WTC11 (cell line): ENCODE measurements at regions not wholly inside any gene's neighbourhood (a gene's known extent, or its start where the extent isn't known, plus 50 kb on each side); places are given as distances from the start of the nearest gene placed in this dataset.

Experiments used
- ATAC-seq: fragments of 200-7000 bp; cut with Tn5 transposase; 2 replicates; pipeline ENCODE4 v1.10.0; 2021; ENCODE audit warnings: mild to moderate bottlenecking, moderate library complexity
- CTCF ChIA-PET: fragments of 300-600 bp; sonication (Branson Sonifier 250); formaldehyde crosslinking; loops from one replicate; lab custom pipeline; 2021; ENCODE audit warnings: antibody characterized with exemption; lab: Charles Lee
- POLR2A ChIA-PET: fragments of 350-600 bp; sonication (Branson Sonifier 250); formaldehyde crosslinking; loops from one replicate; lab custom pipeline; 2021; ENCODE audit warnings: antibody characterized with exemption; lab: Charles Lee
- DNase-seq: peaks from one replicate; pipeline ENCODE4 v3.0.0; 2021; ENCODE audit warnings: low spot score
- H3K27ac Mint-ChIP-seq: 2 replicates; pipeline ENCODE4 v1.8.0; 2021; ENCODE audit warnings: mixed read lengths
- H3K27me3 Mint-ChIP-seq: 2 replicates; pipeline ENCODE4 v1.8.0; 2021; ENCODE audit warnings: low read depth, mild to moderate bottlenecking, moderate library complexity, mixed read lengths
- H3K36me3 Mint-ChIP-seq: 2 replicates; pipeline ENCODE4 v1.8.0; 2021; ENCODE audit warnings: mixed read lengths
- H3K4me1 Mint-ChIP-seq: 2 replicates; pipeline ENCODE4 v1.8.0; 2022; ENCODE audit warnings: mixed read lengths
- H3K4me3 Mint-ChIP-seq: 2 replicates; pipeline ENCODE4 v1.8.0; 2021; ENCODE audit warnings: mild to moderate bottlenecking, moderate library complexity, mixed read lengths
- H3K9me3 Mint-ChIP-seq: 2 replicates; pipeline ENCODE4 v1.8.0; 2021; ENCODE audit warnings: mixed read lengths
- ATF1 ChIP-seq: sonication (generic); formaldehyde crosslinking; IDR thresholded peaks from 2 replicates; pipeline ENCODE4 v1.8.1; 2023; ENCODE audit warnings: mild to moderate bottlenecking, moderate library complexity, missing genetic modification reagents
- EMX1 ChIP-seq: fragments of 250-450 bp; sonication (Bioruptor Pico); IDR thresholded peaks from 2 replicates; pipeline ENCODE4 v1.8.0; 2021; ENCODE audit warnings: mild to moderate bottlenecking
- FOXP1 ChIP-seq: sonication (generic); formaldehyde crosslinking; IDR thresholded peaks from 2 replicates; pipeline ENCODE4 v1.8.0; 2022; ENCODE audit warnings: missing genetic modification reagents, mild to moderate bottlenecking, moderate library complexity, borderline replicate concordance
- GRHL2 ChIP-seq: fragments of 250-450 bp; sonication (Bioruptor Pico); IDR thresholded peaks from 2 replicates; pipeline ENCODE4 v1.8.0; 2022; ENCODE audit warnings: mild to moderate bottlenecking, moderate library complexity; ENCODE audit not compliant: insufficient replicate concordance, severe bottlenecking
- JAZF1 ChIP-seq: fragments of 250-450 bp; sonication (Bioruptor Pico); IDR thresholded peaks from 2 replicates; pipeline ENCODE4 v1.9.0; 2021; ENCODE audit warnings: moderate library complexity, mild to moderate bottlenecking, inconsistent platforms
- MXD4 ChIP-seq: fragments of 250-450 bp; sonication (Bioruptor Pico); IDR thresholded peaks from 2 replicates; pipeline ENCODE4 v1.8.0; 2021; ENCODE audit warnings: mild to moderate bottlenecking, moderate library complexity, borderline replicate concordance
- NFE2L1 ChIP-seq: sonication (generic); formaldehyde crosslinking; IDR thresholded peaks from 2 replicates; pipeline ENCODE4 v1.8.1; 2023; ENCODE audit warnings: missing genetic modification reagents
- NFYB ChIP-seq: sonication (generic); formaldehyde crosslinking; conservative IDR thresholded peaks from 2 replicates; pipeline ENCODE4 v1.8.0; 2022; ENCODE audit warnings: low read depth, missing genetic modification reagents
- OVOL2 ChIP-seq: fragments of 250-450 bp; sonication (Bioruptor Pico); IDR thresholded peaks from 2 replicates; pipeline ENCODE4 v1.9.0; 2021; ENCODE audit warnings: mild to moderate bottlenecking, borderline replicate concordance
- PRRX2 ChIP-seq: fragments of 250-450 bp; sonication (Bioruptor Pico); IDR thresholded peaks from 2 replicates; pipeline ENCODE4 v1.8.0; 2021; ENCODE audit warnings: mild to moderate bottlenecking
- RORB ChIP-seq: fragments of 250-450 bp; sonication (Bioruptor Pico); IDR thresholded peaks from 2 replicates; pipeline ENCODE4 v1.9.0; 2021; ENCODE audit warnings: mild to moderate bottlenecking
- TCF7 ChIP-seq: sonication (generic); formaldehyde crosslinking; IDR thresholded peaks from 2 replicates; pipeline ENCODE4 v1.8.0; 2022; ENCODE audit warnings: mild to moderate bottlenecking, low read depth, missing genetic modification reagents, moderate library complexity
- ZNF121 ChIP-seq: sonication (generic); formaldehyde crosslinking; IDR thresholded peaks from 2 replicates; pipeline ENCODE4 v1.8.0; 2023; ENCODE audit warnings: missing genetic modification reagents
- ZNF219 ChIP-seq: sonication (generic); formaldehyde crosslinking; IDR thresholded peaks from 2 replicates; pipeline ENCODE4 v1.8.0; 2023; ENCODE audit warnings: missing genetic modification reagents, mild to moderate bottlenecking, borderline replicate concordance
- ZNF317 ChIP-seq: sonication (generic); formaldehyde crosslinking; IDR thresholded peaks from 2 replicates; pipeline ENCODE4 v1.8.1; 2023; ENCODE audit warnings: low read depth, mild to moderate bottlenecking, moderate library complexity, missing genetic modification reagents, borderline replicate concordance
- TF ChIP-seq, protein P1 (sequence below): sonication (generic); formaldehyde crosslinking; IDR thresholded peaks from 2 replicates; pipeline ENCODE4 v1.8.1; 2023; ENCODE audit warnings: mild to moderate bottlenecking, moderate library complexity, missing genetic modification reagents
- TF ChIP-seq, protein P2 (sequence below): sonication (generic); formaldehyde crosslinking; IDR thresholded peaks from 2 replicates; pipeline ENCODE4 v1.8.0; 2022; ENCODE audit warnings: missing genetic modification reagents
- TF ChIP-seq, protein P3 (sequence below): fragments of 250-450 bp; sonication (Bioruptor Pico); IDR thresholded peaks from 2 replicates; pipeline ENCODE4 v1.8.0; 2021; ENCODE audit warnings: mild to moderate bottlenecking
- TF ChIP-seq, protein P4 (sequence below): sonication (generic); formaldehyde crosslinking; IDR thresholded peaks from 2 replicates; pipeline ENCODE4 v1.8.1; 2022; ENCODE audit warnings: low read depth, missing genetic modification reagents, borderline replicate concordance
- TF ChIP-seq, protein P5 (sequence below): fragments of 250-450 bp; sonication (Bioruptor Pico); IDR thresholded peaks from 2 replicates; pipeline ENCODE4 v1.9.0; 2021; ENCODE audit warnings: moderate library complexity, mild to moderate bottlenecking, inconsistent platforms, borderline replicate concordance
- TF ChIP-seq, protein P6 (sequence below): fragments of 250-450 bp; sonication (Bioruptor Pico); IDR thresholded peaks from 2 replicates; pipeline ENCODE4 v1.9.0; 2021; ENCODE audit warnings: mild to moderate bottlenecking, borderline replicate concordance

DNA sequence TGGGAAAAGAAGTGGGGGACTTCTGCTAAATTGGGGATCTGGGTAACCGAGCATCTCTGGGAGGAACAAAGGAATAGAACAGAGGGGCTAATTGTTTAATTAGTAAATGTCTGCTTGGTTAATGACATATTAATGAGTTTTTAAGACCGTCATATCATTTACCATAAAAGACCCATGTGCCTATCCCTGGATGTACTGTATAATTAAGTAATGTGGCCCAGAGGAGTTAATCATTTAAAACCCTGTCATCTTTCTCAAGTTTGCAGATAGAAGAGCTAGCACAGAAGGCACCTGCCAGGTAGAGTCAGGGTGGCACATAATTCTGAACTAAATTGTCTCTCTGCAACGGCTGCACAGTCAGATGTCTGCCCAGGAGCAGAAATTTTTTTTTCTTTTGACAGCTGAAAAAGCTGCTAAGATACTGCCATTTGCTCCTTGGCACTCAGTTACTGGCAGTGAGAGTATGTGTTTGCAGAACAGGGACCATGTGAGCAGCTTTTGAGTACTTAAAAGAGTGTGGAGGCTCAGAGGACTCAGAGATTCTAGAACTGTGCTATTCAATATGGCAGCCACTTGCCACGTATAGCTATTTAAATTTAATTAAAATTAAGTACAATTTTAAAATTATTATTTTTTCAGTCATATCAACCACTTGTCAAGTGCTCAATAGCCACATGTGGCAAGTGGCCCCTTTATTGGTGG lies 202.7 kb upstream of the SLC35B3 start:
- no peaks in the 10 kb centered on the region for H3K27me3 Mint-ChIP-seq
- no peak for DNase-seq
- no peak overlapping the region for H3K4me3 Mint-ChIP-seq
- H3K9me3 Mint-ChIP-seq, result peaks cover 8% of the 10 kb centered on the region; the same call in 1 of the 2 replicates
- POLR2A ChIA-PET, result no interaction called here
- TF ChIP-seq, protein P1, sequence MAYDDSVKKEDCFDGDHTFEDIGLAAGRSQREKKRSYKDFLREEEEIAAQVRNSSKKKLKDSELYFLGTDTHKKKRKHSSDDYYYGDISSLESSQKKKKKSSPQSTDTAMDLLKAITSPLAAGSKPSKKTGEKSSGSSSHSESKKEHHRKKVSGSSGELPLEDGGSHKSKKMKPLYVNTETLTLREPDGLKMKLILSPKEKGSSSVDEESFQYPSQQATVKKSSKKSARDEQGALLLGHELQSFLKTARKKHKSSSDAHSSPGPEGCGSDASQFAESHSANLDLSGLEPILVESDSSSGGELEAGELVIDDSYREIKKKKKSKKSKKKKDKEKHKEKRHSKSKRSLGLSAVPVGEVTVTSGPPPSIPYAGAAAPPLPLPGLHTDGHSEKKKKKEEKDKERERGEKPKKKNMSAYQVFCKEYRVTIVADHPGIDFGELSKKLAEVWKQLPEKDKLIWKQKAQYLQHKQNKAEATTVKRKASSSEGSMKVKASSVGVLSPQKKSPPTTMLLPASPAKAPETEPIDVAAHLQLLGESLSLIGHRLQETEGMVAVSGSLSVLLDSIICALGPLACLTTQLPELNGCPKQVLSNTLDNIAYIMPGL (CRISPR knock-in tag), result no peak
- TF ChIP-seq JAZF1 (CRISPR knock-in tag), result no peak
- TF ChIP-seq ZNF317, result no peak
- no peak for TF ChIP-seq TCF7
- TF ChIP-seq EMX1 (CRISPR knock-in tag), result no peak
- TF ChIP-seq, protein P2, sequence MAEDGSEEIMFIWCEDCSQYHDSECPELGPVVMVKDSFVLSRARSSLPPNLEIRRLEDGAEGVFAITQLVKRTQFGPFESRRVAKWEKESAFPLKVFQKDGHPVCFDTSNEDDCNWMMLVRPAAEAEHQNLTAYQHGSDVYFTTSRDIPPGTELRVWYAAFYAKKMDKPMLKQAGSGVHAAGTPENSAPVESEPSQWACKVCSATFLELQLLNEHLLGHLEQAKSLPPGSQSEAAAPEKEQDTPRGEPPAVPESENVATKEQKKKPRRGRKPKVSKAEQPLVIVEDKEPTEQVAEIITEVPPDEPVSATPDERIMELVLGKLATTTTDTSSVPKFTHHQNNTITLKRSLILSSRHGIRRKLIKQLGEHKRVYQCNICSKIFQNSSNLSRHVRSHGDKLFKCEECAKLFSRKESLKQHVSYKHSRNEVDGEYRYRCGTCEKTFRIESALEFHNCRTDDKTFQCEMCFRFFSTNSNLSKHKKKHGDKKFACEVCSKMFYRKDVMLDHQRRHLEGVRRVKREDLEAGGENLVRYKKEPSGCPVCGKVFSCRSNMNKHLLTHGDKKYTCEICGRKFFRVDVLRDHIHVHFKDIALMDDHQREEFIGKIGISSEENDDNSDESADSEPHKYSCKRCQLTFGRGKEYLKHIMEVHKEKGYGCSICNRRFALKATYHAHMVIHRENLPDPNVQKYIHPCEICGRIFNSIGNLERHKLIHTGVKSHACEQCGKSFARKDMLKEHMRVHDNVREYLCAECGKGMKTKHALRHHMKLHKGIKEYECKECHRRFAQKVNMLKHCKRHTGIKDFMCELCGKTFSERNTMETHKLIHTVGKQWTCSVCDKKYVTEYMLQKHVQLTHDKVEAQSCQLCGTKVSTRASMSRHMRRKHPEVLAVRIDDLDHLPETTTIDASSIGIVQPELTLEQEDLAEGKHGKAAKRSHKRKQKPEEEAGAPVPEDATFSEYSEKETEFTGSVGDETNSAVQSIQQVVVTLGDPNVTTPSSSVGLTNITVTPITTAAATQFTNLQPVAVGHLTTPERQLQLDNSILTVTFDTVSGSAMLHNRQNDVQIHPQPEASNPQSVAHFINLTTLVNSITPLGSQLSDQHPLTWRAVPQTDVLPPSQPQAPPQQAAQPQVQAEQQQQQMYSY (CRISPR knock-in tag), result no peak
- TF ChIP-seq RORB, result no peak
- TF ChIP-seq ZNF219, result no peak
- TF ChIP-seq, protein P3, sequence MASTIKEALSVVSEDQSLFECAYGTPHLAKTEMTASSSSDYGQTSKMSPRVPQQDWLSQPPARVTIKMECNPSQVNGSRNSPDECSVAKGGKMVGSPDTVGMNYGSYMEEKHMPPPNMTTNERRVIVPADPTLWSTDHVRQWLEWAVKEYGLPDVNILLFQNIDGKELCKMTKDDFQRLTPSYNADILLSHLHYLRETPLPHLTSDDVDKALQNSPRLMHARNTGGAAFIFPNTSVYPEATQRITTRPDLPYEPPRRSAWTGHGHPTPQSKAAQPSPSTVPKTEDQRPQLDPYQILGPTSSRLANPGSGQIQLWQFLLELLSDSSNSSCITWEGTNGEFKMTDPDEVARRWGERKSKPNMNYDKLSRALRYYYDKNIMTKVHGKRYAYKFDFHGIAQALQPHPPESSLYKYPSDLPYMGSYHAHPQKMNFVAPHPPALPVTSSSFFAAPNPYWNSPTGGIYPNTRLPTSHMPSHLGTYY (CRISPR knock-in tag), result no peak
- TF ChIP-seq GRHL2 (CRISPR knock-in tag), result no peak
- TF ChIP-seq NFE2L1, result no peak
- no peak for TF ChIP-seq PRRX2 (CRISPR knock-in tag)
- no peak for TF ChIP-seq ZNF121
- H3K27ac Mint-ChIP-seq, result no peak overlapping the region
- ATAC-seq, result no peak
- H3K36me3 Mint-ChIP-seq, result no peaks in the 10 kb centered on the region
- CTCF ChIA-PET, result no interaction called here
- no peaks in the 10 kb centered on the region for H3K4me1 Mint-ChIP-seq

DNA sequence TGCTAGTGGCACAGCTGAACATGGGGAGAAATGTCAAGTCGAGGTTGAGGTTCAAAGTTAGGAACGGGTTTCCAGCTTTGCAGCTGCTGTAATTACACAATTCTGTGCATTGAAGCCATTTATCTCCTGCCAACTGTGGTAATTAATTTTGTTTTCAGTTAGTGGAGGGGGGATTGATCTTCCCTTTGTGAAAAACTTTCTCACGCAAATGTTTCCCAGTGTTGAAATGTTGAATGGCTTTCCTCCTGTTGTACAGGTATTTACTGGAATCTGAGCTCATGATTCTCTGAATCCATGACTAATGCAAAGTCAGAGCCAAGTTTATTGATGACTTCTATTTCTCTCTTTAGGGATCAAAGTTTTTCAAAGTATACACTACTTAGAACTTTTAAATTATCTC lies 198.4 kb upstream of the SLC35B3 start:
- Mint-ChIP-seq H3K36me3 (no peaks in the 10 kb centered on the region), H3K4me3 (no peak overlapping the region), H3K27ac (no peak overlapping the region), H3K4me1 (0 out of 2 replicates have a peak, but pooled peaks cover 3% of the 10 kb centered on the region), H3K27me3 (no peaks in the 10 kb centered on the region), H3K9me3 (no peaks in the 10 kb centered on the region)
- DNase-seq (no peak), ATAC-seq (no peak)
- ChIA-PET POLR2A (no interaction called here), CTCF (no interaction called here)
- TF ChIP-seq, protein P4, sequence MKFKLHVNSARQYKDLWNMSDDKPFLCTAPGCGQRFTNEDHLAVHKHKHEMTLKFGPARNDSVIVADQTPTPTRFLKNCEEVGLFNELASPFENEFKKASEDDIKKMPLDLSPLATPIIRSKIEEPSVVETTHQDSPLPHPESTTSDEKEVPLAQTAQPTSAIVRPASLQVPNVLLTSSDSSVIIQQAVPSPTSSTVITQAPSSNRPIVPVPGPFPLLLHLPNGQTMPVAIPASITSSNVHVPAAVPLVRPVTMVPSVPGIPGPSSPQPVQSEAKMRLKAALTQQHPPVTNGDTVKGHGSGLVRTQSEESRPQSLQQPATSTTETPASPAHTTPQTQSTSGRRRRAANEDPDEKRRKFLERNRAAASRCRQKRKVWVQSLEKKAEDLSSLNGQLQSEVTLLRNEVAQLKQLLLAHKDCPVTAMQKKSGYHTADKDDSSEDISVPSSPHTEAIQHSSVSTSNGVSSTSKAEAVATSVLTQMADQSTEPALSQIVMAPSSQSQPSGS, result no peak
- TF ChIP-seq ATF1 (CRISPR knock-in tag) (no peak), MXD4 (CRISPR knock-in tag) (no peak), ZNF121 (no peak), TCF7 (no peak), FOXP1 (no peak), OVOL2 (CRISPR knock-in tag) (no peak), NFYB (no peak)
- TF ChIP-seq, protein P5, sequence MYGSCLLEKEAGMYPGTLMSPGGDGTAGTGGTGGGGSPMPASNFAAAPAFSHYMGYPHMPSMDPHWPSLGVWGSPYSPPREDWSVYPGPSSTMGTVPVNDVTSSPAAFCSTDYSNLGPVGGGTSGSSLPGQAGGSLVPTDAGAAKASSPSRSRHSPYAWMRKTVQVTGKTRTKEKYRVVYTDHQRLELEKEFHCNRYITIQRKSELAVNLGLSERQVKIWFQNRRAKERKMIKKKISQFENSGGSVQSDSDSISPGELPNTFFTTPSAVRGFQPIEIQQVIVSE, result no peak
- TF ChIP-seq, protein P6, sequence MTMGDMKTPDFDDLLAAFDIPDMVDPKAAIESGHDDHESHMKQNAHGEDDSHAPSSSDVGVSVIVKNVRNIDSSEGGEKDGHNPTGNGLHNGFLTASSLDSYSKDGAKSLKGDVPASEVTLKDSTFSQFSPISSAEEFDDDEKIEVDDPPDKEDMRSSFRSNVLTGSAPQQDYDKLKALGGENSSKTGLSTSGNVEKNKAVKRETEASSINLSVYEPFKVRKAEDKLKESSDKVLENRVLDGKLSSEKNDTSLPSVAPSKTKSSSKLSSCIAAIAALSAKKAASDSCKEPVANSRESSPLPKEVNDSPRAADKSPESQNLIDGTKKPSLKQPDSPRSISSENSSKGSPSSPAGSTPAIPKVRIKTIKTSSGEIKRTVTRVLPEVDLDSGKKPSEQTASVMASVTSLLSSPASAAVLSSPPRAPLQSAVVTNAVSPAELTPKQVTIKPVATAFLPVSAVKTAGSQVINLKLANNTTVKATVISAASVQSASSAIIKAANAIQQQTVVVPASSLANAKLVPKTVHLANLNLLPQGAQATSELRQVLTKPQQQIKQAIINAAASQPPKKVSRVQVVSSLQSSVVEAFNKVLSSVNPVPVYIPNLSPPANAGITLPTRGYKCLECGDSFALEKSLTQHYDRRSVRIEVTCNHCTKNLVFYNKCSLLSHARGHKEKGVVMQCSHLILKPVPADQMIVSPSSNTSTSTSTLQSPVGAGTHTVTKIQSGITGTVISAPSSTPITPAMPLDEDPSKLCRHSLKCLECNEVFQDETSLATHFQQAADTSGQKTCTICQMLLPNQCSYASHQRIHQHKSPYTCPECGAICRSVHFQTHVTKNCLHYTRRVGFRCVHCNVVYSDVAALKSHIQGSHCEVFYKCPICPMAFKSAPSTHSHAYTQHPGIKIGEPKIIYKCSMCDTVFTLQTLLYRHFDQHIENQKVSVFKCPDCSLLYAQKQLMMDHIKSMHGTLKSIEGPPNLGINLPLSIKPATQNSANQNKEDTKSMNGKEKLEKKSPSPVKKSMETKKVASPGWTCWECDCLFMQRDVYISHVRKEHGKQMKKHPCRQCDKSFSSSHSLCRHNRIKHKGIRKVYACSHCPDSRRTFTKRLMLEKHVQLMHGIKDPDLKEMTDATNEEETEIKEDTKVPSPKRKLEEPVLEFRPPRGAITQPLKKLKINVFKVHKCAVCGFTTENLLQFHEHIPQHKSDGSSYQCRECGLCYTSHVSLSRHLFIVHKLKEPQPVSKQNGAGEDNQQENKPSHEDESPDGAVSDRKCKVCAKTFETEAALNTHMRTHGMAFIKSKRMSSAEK (CRISPR knock-in tag), result no peak
